ENCODE measurements at regions not wholly inside any gene's neighbourhood (a gene's known extent, or its start where the extent isn't known, plus 50 kb on each side); places are given as distances from the start of the nearest gene placed in this dataset.

DNA sequence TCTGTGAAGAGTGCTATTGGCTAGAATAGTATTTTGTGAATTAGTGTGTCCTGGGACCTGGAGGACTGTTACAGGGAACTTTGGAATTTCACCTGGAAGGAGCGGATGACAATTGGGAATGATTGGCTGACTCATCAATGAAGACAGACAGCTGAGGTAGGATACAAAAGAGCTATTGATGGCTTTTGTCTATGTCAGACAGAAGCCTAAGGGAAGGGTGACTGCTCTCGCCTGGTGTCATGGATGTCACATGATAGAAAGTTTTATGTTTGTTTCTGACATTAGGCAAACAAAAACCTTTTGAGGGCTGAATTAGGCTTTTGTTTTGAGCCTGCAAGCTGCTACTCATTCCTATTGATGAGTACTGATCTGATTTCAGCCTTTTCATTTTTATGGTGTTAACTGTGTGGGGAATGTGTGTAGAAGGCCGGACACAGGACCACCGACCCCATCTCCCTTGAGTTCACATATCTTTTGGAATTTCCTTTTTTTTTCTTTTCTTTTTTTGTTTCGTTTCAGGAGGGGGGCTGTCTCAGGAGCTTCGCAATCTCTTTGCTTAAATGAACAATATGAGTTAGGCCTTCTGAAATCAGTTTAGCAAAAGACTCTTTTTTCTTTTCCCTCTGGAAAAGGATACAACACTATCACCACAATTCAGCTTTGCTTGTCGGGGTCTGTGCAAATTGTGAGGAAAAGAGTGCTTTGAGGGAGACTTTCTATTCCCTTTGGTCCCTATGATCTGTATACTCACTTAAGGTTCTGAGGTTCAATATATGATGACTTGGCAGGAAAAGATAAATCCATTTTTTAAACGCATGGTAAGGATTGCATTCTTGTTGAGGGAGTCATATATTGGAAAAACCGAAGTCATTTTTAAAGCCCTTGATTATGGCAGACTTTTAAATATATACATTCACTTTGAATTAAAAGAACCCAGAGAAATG lies 207.9 kb upstream of the FIGN start:
- H2AFZ ChIP-seq (ENCODE audit: low read depth), result no peak overlapping the region
- H3K4me1 ChIP-seq (ENCODE audit: control insufficient read depth in 1 of 2, insufficient read depth in 2 of 2, low read depth in 1 of 2, low read length in 1 of 2), result no peaks in the 10 kb centered on the region
- no peaks in the 10 kb centered on the region for H3K27me3 ChIP-seq (ENCODE audit: insufficient read depth)
- no peaks in the 10 kb centered on the region for H3F3A ChIP-seq (replicated peaks; ENCODE audit: insufficient read depth)
- H3K27ac ChIP-seq (ENCODE audit: low read depth in 2 of 2, low read length in 1 of 2), result no peak overlapping the region
- H3K36me3 ChIP-seq (replicated peaks in 1 of 2; ENCODE audit: control insufficient read depth in 1 of 2, insufficient read depth in 2 of 2, low read length in 1 of 2), result no peaks in the 10 kb centered on the region
- no peaks in the 10 kb centered on the region for H4K20me1 ChIP-seq (ENCODE audit: insufficient read depth)
- POLR2A ChIA-PET, result no interaction called here
- 49% methylated on average over 9 of the region's 9 CpGs for WGBS (ENCODE audit: low lambda C conversion rate)
- DNase-seq, result no peak
- CTCF ChIA-PET, result interaction anchor here (0.8 to 1.6 kb wide), 2 partner anchors 13 to 598 kb away, joined by 3 to 4 read pairs; no protein-coding TSS in a partner anchor
- no peak overlapping the region for H3K4me2 ChIP-seq
- TF ChIP-seq FOXJ3 (CRISPR knock-in tag; IDR thresholded peaks at IDR 0.05), result no peak
- TF ChIP-seq SIN3A (IDR thresholded peaks at IDR 0.05; ENCODE audit: borderline replicate concordance, low read depth, low read length), result no peak
- H3K9ac ChIP-seq, result no peak overlapping the region
- no peaks in the 10 kb centered on the region for H3K79me2 ChIP-seq (ENCODE audit: insufficient read depth)
- H3K9me2 ChIP-seq, result no peaks in the 10 kb centered on the region
- H3K4me3 ChIP-seq (ENCODE audit: low read depth in 2 of 2, low read length in 1 of 2), result no peak overlapping the region
- H3K9me3 ChIP-seq, result no peaks in the 10 kb centered on the region

DNA sequence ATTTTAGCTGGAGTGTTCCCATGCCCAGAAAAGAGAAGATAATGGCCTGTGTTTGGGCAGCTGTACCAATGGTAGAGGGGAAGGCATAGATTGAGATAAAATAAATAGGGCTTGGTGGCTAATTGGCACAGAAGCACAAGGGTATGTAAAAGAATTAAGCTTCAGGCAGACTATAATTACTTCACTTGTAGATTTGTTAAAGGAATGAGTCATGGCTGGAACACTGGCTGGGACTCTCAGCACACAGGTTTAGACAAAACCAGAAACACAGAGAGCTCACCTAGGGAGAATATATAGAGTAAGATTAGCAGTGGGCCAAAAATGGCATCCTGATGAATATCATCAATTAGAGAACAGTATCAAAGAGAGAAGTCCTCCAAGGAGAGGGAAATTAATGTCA lies 198.3 kb upstream of the FIGN start:
- Histone ChIP-seq H2AFZ (ENCODE audit: low read depth) (no peak overlapping the region), H4K20me1 (ENCODE audit: insufficient read depth) (no peaks in the 10 kb centered on the region), H3K36me3 (replicated peaks in 1 of 2; ENCODE audit: control insufficient read depth in 1 of 2, insufficient read depth in 2 of 2, low read length in 1 of 2) (no peaks in the 10 kb centered on the region), H3K27ac (ENCODE audit: low read depth in 2 of 2, low read length in 1 of 2) (no peak overlapping the region), H3K4me3 (ENCODE audit: low read depth in 2 of 2, low read length in 1 of 2) (no peak overlapping the region), H3K27me3 (ENCODE audit: insufficient read depth) (no peaks in the 10 kb centered on the region), H3K9me2 (no peaks in the 10 kb centered on the region), H3F3A (replicated peaks; ENCODE audit: insufficient read depth) (no peaks in the 10 kb centered on the region), H3K4me1 (ENCODE audit: control insufficient read depth in 1 of 2, insufficient read depth in 2 of 2, low read depth in 1 of 2, low read length in 1 of 2) (no peaks in the 10 kb centered on the region), H3K9ac (no peak overlapping the region), H3K4me2 (no peak overlapping the region), H3K9me3 (no peaks in the 10 kb centered on the region), H3K79me2 (ENCODE audit: insufficient read depth) (no peaks in the 10 kb centered on the region)
- POLR2A ChIA-PET, result no interaction called here
- CTCF ChIA-PET, result interaction anchor here (1.1 kb wide), 1 partner anchor 581 kb away, joined by 3 read pairs; no protein-coding TSS in a partner anchor
- DNase-seq, result no peak
- TF ChIP-seq FOXM1 (IDR thresholded peaks at IDR 0.05; ENCODE audit: low read depth) (no peak), TAF1 (IDR thresholded peaks at IDR 0.05; ENCODE audit: borderline replicate concordance, low read depth, low read length) (no peak), GABPA (IDR thresholded peaks at IDR 0.05; ENCODE audit: low read depth) (no peak), EP300 (IDR thresholded peaks at IDR 0.05; ENCODE audit: borderline replicate concordance in 1 of 2, low read depth in 1 of 2, low read length in 1 of 2) (no peak), SIN3A (IDR thresholded peaks at IDR 0.05; ENCODE audit: borderline replicate concordance, low read depth, low read length) (no peak), TCF12 (IDR thresholded peaks at IDR 0.05) (no peak), NRF1 (IDR thresholded peaks at IDR 0.05; ENCODE audit: low read depth, low read length) (no peak), FOSL2 (IDR thresholded peaks at IDR 0.05; ENCODE audit: borderline replicate concordance, low read depth) (no peak), RAD21 (IDR thresholded peaks at IDR 0.05; ENCODE audit: low read length) (no peak), NFIC (IDR thresholded peaks at IDR 0.05; ENCODE audit: borderline replicate concordance) (no peak)
- TF ChIP-seq, protein P1, sequence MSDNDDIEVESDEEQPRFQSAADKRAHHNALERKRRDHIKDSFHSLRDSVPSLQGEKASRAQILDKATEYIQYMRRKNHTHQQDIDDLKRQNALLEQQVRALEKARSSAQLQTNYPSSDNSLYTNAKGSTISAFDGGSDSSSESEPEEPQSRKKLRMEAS (IDR thresholded peaks at IDR 0.05; ENCODE audit: low read depth), result no peak
- TF ChIP-seq, protein P2, sequence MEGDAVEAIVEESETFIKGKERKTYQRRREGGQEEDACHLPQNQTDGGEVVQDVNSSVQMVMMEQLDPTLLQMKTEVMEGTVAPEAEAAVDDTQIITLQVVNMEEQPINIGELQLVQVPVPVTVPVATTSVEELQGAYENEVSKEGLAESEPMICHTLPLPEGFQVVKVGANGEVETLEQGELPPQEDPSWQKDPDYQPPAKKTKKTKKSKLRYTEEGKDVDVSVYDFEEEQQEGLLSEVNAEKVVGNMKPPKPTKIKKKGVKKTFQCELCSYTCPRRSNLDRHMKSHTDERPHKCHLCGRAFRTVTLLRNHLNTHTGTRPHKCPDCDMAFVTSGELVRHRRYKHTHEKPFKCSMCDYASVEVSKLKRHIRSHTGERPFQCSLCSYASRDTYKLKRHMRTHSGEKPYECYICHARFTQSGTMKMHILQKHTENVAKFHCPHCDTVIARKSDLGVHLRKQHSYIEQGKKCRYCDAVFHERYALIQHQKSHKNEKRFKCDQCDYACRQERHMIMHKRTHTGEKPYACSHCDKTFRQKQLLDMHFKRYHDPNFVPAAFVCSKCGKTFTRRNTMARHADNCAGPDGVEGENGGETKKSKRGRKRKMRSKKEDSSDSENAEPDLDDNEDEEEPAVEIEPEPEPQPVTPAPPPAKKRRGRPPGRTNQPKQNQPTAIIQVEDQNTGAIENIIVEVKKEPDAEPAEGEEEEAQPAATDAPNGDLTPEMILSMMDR (IDR thresholded peaks at IDR 0.05), result no peak
- TF ChIP-seq, protein P3, sequence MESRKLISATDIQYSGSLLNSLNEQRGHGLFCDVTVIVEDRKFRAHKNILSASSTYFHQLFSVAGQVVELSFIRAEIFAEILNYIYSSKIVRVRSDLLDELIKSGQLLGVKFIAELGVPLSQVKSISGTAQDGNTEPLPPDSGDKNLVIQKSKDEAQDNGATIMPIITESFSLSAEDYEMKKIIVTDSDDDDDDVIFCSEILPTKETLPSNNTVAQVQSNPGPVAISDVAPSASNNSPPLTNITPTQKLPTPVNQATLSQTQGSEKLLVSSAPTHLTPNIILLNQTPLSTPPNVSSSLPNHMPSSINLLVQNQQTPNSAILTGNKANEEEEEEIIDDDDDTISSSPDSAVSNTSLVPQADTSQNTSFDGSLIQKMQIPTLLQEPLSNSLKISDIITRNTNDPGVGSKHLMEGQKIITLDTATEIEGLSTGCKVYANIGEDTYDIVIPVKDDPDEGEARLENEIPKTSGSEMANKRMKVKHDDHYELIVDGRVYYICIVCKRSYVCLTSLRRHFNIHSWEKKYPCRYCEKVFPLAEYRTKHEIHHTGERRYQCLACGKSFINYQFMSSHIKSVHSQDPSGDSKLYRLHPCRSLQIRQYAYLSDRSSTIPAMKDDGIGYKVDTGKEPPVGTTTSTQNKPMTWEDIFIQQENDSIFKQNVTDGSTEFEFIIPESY (IDR thresholded peaks at IDR 0.05; ENCODE audit: borderline replicate concordance, low read depth), result no peak
- TF ChIP-seq, protein P4, sequence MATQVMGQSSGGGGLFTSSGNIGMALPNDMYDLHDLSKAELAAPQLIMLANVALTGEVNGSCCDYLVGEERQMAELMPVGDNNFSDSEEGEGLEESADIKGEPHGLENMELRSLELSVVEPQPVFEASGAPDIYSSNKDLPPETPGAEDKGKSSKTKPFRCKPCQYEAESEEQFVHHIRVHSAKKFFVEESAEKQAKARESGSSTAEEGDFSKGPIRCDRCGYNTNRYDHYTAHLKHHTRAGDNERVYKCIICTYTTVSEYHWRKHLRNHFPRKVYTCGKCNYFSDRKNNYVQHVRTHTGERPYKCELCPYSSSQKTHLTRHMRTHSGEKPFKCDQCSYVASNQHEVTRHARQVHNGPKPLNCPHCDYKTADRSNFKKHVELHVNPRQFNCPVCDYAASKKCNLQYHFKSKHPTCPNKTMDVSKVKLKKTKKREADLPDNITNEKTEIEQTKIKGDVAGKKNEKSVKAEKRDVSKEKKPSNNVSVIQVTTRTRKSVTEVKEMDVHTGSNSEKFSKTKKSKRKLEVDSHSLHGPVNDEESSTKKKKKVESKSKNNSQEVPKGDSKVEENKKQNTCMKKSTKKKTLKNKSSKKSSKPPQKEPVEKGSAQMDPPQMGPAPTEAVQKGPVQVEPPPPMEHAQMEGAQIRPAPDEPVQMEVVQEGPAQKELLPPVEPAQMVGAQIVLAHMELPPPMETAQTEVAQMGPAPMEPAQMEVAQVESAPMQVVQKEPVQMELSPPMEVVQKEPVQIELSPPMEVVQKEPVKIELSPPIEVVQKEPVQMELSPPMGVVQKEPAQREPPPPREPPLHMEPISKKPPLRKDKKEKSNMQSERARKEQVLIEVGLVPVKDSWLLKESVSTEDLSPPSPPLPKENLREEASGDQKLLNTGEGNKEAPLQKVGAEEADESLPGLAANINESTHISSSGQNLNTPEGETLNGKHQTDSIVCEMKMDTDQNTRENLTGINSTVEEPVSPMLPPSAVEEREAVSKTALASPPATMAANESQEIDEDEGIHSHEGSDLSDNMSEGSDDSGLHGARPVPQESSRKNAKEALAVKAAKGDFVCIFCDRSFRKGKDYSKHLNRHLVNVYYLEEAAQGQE (IDR thresholded peaks at IDR 0.05; ENCODE audit: low read depth, low read length), result no peak
- TF ChIP-seq, protein P5, sequence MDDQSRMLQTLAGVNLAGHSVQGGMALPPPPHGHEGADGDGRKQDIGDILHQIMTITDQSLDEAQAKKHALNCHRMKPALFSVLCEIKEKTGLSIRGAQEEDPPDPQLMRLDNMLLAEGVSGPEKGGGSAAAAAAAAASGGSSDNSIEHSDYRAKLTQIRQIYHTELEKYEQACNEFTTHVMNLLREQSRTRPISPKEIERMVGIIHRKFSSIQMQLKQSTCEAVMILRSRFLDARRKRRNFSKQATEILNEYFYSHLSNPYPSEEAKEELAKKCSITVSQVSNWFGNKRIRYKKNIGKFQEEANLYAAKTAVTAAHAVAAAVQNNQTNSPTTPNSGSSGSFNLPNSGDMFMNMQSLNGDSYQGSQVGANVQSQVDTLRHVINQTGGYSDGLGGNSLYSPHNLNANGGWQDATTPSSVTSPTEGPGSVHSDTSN (IDR thresholded peaks at IDR 0.05), result no peak
- TF ChIP-seq, protein P6, sequence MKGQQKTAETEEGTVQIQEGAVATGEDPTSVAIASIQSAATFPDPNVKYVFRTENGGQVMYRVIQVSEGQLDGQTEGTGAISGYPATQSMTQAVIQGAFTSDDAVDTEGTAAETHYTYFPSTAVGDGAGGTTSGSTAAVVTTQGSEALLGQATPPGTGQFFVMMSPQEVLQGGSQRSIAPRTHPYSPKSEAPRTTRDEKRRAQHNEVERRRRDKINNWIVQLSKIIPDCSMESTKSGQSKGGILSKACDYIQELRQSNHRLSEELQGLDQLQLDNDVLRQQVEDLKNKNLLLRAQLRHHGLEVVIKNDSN (IDR thresholded peaks at IDR 0.05; ENCODE audit: borderline replicate concordance, low read depth), result no peak

Measured in SK-N-SH (cell line).